MM.1S (cell line): ENCODE measurements at regions not wholly inside any gene's neighbourhood (a gene's known extent, or its start where the extent isn't known, plus 50 kb on each side); places are given as distances from the start of the nearest gene placed in this dataset.

Experiments
- DNase-seq: peaks from one replicate; pipeline ENCODE4 v3.0.0-alpha.2; 2015
- H2AFZ ChIP-seq: fragments of 300-600 bp; sonication (generic); 2 replicates; pipeline ENCODE4 v1.6.0; 2016; ENCODE audit warnings: antibody characterized with exemption, low read length
- H3F3A ChIP-seq: fragments of 300-600 bp; sonication (generic); 2 replicates; pipeline ENCODE4 v1.6.1; 2016; ENCODE audit warnings: mild to moderate bottlenecking, antibody characterized with exemption, low read length, moderate library complexity, mixed read lengths; ENCODE audit not compliant: insufficient read depth
- H3K27ac ChIP-seq: fragments of 300-600 bp; sonication (generic); 2 replicates; pipeline ENCODE4 v1.5.1; 2016; ENCODE audit warnings: mild to moderate bottlenecking, low read length
- H3K27me3 ChIP-seq: fragments of 300-600 bp; sonication (generic); replicated peaks from 2 replicates; pipeline ENCODE4 v1.6.0; 2016; ENCODE audit warnings: low read length; ENCODE audit not compliant: insufficient read depth
- H3K36me3 ChIP-seq: fragments of 300-600 bp; sonication (generic); replicated peaks from 2 replicates; pipeline ENCODE4 v1.6.1; 2016; ENCODE audit warnings: mild to moderate bottlenecking, low read length, mixed read lengths; ENCODE audit not compliant: insufficient read depth
- H3K4me1 ChIP-seq: fragments of 300-600 bp; sonication (generic); 2 replicates; pipeline ENCODE4 v1.6.1; 2016; ENCODE audit warnings: low read length, mixed read lengths
- H3K4me2 ChIP-seq: fragments of 300-600 bp; sonication (generic); 2 replicates; pipeline ENCODE4 v1.6.0; 2016; ENCODE audit warnings: low read depth, low read length
- H3K4me3 ChIP-seq: fragments of 300-600 bp; sonication (generic); 2 replicates; pipeline ENCODE4 v1.5.1; 2016; ENCODE audit warnings: low read length, mixed read lengths
- H3K79me2 ChIP-seq: fragments of 300-600 bp; sonication (generic); 2 replicates; pipeline ENCODE4 v1.6.1; 2016; ENCODE audit warnings: mixed run types, low read length, mixed read lengths
- H3K9ac ChIP-seq: fragments of 300-600 bp; sonication (generic); 2 replicates; pipeline ENCODE4 v1.6.1; 2016; ENCODE audit warnings: low read length, mixed read lengths
- H3K9me2 ChIP-seq: fragments of 300-600 bp; sonication (generic); replicated peaks from 2 replicates; pipeline ENCODE4 v1.6.1; 2016; ENCODE audit warnings: mild to moderate bottlenecking, low read length, mixed read lengths; ENCODE audit not compliant: insufficient read depth
- H3K9me3 ChIP-seq: fragments of 300-600 bp; sonication (generic); replicated peaks from 2 replicates; pipeline ENCODE4 v1.6.1; 2016; ENCODE audit warnings: mild to moderate bottlenecking, low read length, mixed read lengths; ENCODE audit not compliant: insufficient read depth
- H4K20me1 ChIP-seq: fragments of 300-600 bp; sonication (generic); 2 replicates; pipeline ENCODE4 v1.6.1; 2016; ENCODE audit warnings: mild to moderate bottlenecking, low read length, moderate library complexity, mixed read lengths; ENCODE audit not compliant: insufficient read depth
- CTCF ChIP-seq: fragments of 300-600 bp; sonication (generic); IDR thresholded peaks from 2 replicates; pipeline ENCODE4 v1.5.1; 2016; ENCODE audit warnings: antibody characterized with exemption, low read length, mixed read lengths
- EZH2 ChIP-seq: fragments of 300-600 bp; sonication (generic); optimal IDR thresholded peaks from 2 replicates; pipeline ENCODE3; 2017; ENCODE audit warnings: low read depth, mild to moderate bottlenecking, antibody characterized with exemption, low read length, mixed read lengths
- EZH2phosphoT487 ChIP-seq: fragments of 300-600 bp; sonication (generic); IDR thresholded peaks from 2 replicates; pipeline ENCODE4 v1.6.1; 2018; ENCODE audit warnings: antibody characterized with exemption, low read length

DNA sequence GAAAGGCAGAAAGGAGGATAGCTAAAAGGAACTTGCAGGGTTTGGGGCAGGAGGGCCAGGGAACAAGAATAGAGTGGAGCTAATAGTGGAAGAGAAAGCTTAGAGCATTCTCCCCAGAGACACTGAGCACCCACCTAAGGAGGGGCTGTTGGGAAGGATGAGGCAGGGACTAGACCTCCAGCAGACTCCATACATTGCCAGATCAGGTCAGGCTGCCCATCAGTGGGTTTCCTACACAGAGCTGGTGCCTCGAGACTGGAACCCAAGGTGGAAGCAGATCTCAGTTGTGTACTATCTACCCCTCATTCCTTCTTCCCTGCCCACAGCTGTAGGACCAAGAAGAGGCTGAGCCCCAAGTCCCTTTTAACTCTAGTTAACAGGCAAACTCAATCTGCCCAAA lies 148.5 kb downstream of the ZFP36L2 start:
- H3K9ac ChIP-seq: no peak overlapping the region
- TF ChIP-seq EZH2 (no peak), CTCF (no peak), EZH2phosphoT487 (no peak)
- H3K27me3 ChIP-seq: no peaks in the 10 kb centered on the region

GRCh38 chr2:43076676-43077075 lies 149.7 kb downstream of the ZFP36L2 start:
- no peaks in the 10 kb centered on the region for H3K36me3 ChIP-seq
- no peak overlapping the region for H3K9ac ChIP-seq
- H3K4me3 ChIP-seq: no peak overlapping the region
- no peak for TF ChIP-seq CTCF
- no peak for TF ChIP-seq EZH2
- no peak for TF ChIP-seq EZH2phosphoT487
- H3K4me1 ChIP-seq: no peaks in the 10 kb centered on the region
- no peaks in the 10 kb centered on the region for H3K79me2 ChIP-seq
- no peak overlapping the region for H3K4me2 ChIP-seq
- DNase-seq: no peak
- H3K9me3 ChIP-seq: no peaks in the 10 kb centered on the region
- H3F3A ChIP-seq: no peaks in the 10 kb centered on the region
- no peaks in the 10 kb centered on the region for H3K27me3 ChIP-seq
- H3K27ac ChIP-seq: no peak overlapping the region
- no peaks in the 10 kb centered on the region for H3K9me2 ChIP-seq
- no peak overlapping the region for H2AFZ ChIP-seq
- no peaks in the 10 kb centered on the region for H4K20me1 ChIP-seq

More for the DNA sequence above, 148.5 kb downstream of the ZFP36L2 start:
- Histone ChIP-seq H3K9me2 (no peaks in the 10 kb centered on the region), H3K79me2 (no peaks in the 10 kb centered on the region), H3K4me3 (no peak overlapping the region), H2AFZ (no peak overlapping the region), H3K36me3 (no peaks in the 10 kb centered on the region), H4K20me1 (no peaks in the 10 kb centered on the region), H3K4me1 (no peaks in the 10 kb centered on the region), H3K27ac (no peak overlapping the region), H3F3A (no peaks in the 10 kb centered on the region), H3K4me2 (no peak overlapping the region), H3K9me3 (no peaks in the 10 kb centered on the region)
- no peak for DNase-seq

DNA sequence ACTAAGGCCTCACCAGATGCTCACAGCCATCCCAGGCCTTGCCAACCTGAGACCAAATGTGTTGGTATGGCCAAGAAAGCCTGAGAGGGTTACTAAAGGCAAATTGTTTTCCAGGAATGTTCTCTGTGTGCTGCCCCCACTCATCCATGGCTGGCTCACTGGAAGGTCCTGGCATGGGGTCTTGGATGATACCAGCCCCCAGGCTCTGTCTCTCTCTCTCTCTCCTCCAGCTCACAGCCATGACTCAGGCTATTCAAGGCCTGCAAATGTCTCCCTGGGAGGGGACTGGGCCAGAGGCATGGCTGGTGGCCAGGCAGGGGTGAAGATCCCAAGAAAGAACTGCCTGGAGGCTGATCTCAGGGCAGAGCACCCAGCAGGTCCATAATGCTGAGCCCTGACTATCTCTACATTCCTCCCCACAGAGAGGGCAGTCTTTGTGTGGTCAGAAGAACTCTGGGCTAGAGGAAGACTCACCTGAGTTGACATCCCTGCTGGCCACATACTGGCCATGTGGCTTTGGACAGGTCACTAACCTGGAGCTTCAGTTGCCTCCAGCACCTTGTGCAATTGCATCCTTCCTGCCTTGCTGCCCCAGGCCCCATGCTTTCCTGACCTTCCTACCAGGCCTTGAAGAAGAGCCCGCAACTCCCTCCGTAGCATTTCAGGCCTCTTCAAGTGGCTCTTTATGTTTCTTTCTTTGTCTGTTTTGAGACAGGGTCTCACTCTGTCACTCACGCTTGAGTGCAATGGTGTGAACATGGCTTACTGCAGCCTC lies 150.4 kb downstream of the ZFP36L2 start:
- no peak overlapping the region for H3K4me3 ChIP-seq
- no peak for DNase-seq
- no peak overlapping the region for H2AFZ ChIP-seq
- no peaks in the 10 kb centered on the region for H3K36me3 ChIP-seq
- no peaks in the 10 kb centered on the region for H4K20me1 ChIP-seq
- H3K27me3 ChIP-seq: no peaks in the 10 kb centered on the region
- no peaks in the 10 kb centered on the region for H3K4me1 ChIP-seq
- no peaks in the 10 kb centered on the region for H3K79me2 ChIP-seq
- no peak overlapping the region for H3K4me2 ChIP-seq
- H3F3A ChIP-seq: no peaks in the 10 kb centered on the region
- H3K27ac ChIP-seq: no peak overlapping the region
- no peaks in the 10 kb centered on the region for H3K9me3 ChIP-seq
- no peaks in the 10 kb centered on the region for H3K9me2 ChIP-seq
- no peak for TF ChIP-seq CTCF
- TF ChIP-seq EZH2: no peak
- TF ChIP-seq EZH2phosphoT487: no peak
- no peak overlapping the region for H3K9ac ChIP-seq
